IPS-NIHi7 (cell line): ENCODE measurements at regions not wholly inside any gene's neighbourhood (a gene's known extent, or its start where the extent isn't known, plus 50 kb on each side); places are given as distances from the start of the nearest gene placed in this dataset.
"Not testable (repeated sequence)": the region's sequence is repeated elsewhere in the genome, so short reads cannot be mapped to it uniquely, and the experiment has no call there.

Experiments
- DNase-seq: peaks from one replicate; pipeline ENCODE4 v3.0.0; 2012; ENCODE audit warnings: mixed read lengths; ENCODE audit errors: extremely low spot score

GRCh38 chr6:144678844-144679243 lies 393.7 kb downstream of the UTRN start:
- DNase-seq: no peak

DNA sequence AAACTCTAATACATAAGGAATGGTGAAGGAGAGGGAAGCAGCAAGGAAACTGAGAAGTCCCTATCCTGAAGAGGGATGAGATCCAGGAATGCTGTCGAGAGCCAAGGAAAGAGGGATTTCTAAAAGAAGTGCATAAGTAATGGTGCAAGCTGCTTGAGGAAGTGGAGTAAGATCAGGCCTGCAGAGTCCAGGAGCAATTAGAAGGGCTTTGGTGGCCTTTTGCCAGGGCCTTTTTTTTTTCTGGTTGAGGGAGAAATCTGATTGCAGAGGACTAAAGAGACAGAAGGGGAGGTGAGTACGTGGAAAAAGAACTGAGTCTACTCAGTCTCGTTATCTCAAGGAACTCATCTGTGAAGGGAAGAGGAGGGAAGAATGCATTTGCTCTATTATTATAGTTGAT lies 396.2 kb downstream of the UTRN start:
- no peak for DNase-seq

DNA sequence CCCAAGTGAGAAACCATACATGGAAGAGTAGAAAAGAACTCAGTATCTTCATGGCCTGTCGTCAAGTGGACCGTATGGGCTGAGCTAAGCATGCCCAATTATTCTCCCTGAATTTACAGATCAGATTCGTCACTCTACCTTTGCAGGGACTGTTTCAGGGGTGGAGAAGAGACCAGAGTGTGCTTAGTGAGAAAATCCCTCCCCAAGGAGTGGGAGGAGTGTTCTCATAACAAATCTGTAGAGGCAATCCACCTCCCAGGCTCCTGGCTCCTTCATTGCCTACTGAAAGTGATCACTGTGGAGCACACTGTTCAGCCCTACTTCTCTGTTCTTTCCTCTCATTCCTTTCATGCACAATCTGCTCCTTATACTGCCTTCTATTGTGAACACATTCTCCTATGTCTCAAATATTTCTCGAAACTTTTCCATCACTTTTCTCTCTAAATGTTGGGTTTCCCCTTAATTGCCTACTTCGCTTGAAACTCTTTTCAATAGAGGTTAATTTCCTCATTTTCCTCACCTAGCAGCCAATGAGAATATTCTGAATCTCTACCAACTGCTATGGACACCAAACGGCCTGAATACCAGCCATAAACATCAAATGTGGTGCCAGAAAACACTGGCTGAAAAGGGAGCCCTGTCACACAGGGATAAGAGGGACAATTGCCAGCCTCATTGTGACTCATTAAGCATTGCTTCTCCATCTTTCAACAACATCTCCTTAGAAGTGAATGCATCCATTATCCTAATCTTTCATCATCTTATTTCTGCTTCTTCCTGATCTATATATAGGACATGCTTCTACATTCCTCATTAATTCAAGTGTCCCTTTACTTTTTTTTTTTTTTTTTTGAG lies 398.3 kb downstream of the UTRN start:
- no peak for DNase-seq

DNA sequence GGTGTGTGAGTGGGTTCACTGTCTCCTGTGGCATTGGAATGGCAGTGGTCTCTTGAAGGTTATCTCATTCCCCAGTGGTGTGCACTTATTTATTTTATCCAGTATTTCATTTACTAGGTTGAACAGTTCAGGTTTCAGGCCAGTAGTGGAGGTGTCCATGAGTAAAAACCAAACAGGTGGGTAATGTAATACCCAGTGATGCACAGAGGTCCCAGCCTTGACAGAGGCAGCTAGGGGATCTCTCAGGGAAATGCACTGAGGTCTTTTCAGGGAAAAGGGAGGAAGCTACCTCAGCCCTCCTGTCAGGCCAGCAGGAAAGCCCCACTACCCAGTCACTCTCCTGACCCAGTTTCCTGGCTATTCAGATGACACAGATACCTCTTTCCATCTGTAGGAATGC lies 403.6 kb downstream of the UTRN start:
- DNase-seq: no peak

GRCh38 chr6:144689503-144690040 lies 404.4 kb downstream of the UTRN start:
- no peak for DNase-seq

- DNase-seq: no peak
Measured at GRCh38 chr6:144690133-144690532, 405.0 kb downstream of the UTRN start.

DNA sequence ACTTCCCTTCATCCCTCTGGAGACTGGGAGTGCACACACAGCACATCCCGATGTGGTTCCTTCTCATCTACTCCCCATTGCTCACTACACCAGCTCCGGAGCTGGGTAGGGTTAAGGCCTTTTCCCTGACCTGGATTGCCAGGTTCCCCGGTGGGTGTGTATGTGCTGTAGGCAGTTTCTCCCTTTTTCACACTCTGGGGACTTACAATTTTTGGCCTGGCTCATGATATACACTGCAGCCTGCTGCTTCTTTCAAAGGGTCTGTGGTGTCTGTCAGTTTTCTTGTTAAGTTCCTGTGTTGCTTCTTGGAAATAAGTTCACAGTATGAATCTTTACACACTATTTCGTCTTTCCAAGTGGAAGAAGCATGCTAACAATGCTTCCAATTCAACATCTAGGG lies 405.5 kb downstream of the UTRN start:
- DNase-seq: no peak

DNA sequence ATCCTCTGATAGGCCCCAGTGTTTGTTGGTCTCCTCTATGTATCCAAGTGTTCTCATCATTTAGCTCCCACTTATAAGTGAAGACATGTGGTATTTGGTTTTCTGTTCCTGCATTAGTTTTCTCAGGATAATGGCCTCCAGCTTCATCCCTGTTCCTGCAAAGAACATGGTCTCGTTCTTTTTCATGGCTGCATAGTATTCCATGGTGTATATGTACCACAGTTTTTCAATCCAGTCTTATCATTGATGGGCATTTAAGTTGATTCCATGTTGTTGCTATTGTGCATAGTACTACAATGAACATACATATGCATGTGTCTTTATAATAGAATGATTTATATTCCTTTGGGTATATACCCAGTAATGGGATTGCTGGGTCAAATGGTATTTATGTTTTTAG lies 406.9 kb downstream of the UTRN start:
- DNase-seq: not testable (repeated sequence)

- no peak for DNase-seq
Measured at GRCh38 chr6:144695858-144696533, 410.9 kb downstream of the UTRN start.

GRCh38 chr6:144696610-144697368 lies 411.7 kb downstream of the UTRN start:
- no peak for DNase-seq

DNA sequence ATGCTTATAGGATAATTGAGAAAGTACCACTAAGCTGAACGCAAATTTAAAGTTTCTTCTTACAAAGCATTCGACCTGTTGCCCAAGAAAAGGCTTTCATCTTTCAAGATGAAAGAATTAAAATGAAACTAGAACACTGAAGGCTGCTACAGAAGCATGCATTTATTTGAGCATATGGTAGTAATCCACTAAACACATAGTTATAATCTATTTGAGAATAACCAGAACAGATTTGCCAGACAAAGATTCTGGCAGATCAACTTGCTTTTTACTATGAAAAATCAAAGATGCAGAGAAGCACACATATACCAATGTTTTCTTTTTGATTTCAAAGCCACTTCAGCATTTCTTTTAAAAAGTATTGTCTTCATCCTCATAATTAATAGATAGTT lies 412.2 kb downstream of the UTRN start:
- DNase-seq: no peak

GRCh38 chr6:144697801-144698200 lies 412.7 kb downstream of the UTRN start:
- DNase-seq: no peak

DNA sequence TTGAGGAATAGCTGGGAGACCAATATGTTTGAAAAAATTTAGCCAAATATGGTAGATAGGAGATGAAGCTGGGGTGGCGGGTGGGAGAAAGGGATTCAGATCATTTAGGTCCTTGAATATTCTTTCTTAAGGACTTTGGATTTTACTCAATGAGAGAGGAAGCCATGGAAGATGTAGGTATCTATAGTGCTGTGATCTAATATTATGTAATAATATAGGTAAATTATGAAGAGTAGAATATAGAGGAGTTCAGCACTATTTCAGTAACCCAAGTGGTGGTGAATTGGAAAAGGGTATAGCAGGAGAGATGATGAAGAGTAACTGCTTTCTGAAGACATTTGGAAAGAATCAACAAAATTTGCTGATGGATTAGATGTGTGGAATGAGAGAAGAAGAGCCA lies 417.6 kb downstream of the UTRN start:
- no peak for DNase-seq

GRCh38 chr6:144710207-144710606 lies 425.1 kb downstream of the UTRN start:
- DNase-seq: no peak

GRCh38 chr6:144711661-144712060 lies 426.5 kb downstream of the UTRN start:
- no peak for DNase-seq

GRCh38 chr6:144712541-144712940 lies 427.4 kb downstream of the UTRN start:
- DNase-seq: no peak

GRCh38 chr6:144714021-144714712 lies 429.0 kb downstream of the UTRN start:
- DNase-seq: no peak

DNA sequence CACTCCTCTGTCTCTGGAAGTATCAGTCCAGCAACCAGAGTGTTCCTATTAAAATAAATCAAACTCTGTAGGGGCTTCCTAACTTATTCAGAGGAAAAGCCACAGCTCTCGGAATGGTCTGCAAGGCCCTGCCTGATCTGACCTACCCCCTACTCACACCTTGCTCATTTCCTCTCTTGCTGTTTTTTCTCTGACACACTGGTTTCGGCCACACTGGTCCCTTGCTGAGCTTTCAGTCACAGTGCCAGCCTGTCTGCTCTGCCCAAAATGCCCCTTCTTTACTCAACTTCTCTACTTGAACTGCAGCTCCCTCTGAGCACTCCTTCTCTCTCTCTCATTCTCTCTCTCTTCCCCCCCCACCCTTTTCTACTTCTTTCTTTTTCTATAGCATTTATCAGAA lies 430.2 kb downstream of the UTRN start:
- no peak for DNase-seq

GRCh38 chr6:144718431-144718830 lies 433.3 kb downstream of the UTRN start:
- DNase-seq: no peak

DNA sequence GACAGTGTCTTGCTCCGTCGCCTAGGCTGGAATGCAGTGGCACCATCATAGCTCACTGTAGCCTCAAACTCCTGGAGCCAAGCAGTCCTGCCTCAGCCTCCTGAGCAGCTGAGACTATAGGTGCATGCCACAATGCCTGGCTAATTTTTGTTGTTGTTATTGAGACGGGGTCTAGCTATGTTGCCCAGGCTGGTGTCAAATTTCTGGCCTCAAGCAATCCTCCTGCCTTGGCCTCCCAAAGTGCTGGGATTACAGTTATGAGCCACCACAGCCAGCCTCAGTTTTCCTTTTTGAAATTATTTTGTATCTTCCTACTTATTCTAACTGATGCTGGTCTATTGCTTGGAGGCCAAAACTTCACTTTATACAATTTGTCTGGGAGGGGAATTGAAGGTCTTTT lies 436.1 kb downstream of the UTRN start:
- no peak for DNase-seq

GRCh38 chr6:144722154-144722737 lies 437.1 kb downstream of the UTRN start:
- no peak for DNase-seq
